ENCODE measurements at regions not wholly inside any gene's neighbourhood (a gene's known extent, or its start where the extent isn't known, plus 50 kb on each side); places are given as distances from the start of the nearest gene placed in this dataset.

- peaks cover 0 to 12% (median 8%) of the 10 kb centered on the region in 11 experiments; a peak in 9 of 22 replicates for H3K9me3 ChIP-seq (replicated peaks in 1 of 11)
- H4K20me1 ChIP-seq = no peaks in the 10 kb centered on the region
- H3K4me1 ChIP-seq = no peaks in the 10 kb centered on the region
- no peak overlapping the region for H3K9ac ChIP-seq
- no peaks in the 10 kb centered on the region for H3K27me3 ChIP-seq
- TF ChIP-seq Cebpa-rat (IDR thresholded peaks at IDR 0.05) = no peak
- no peak overlapping the region for H3K4me2 ChIP-seq
- no peak overlapping the region for H3K4me3 ChIP-seq
- H3K36me3 ChIP-seq = no peaks in the 10 kb centered on the region
- no peak overlapping the region for H3K27ac ChIP-seq
Observed at GRCh38 chr13:96898212-96898611, 96.1 kb downstream of the OXGR1 start.

All from BLaER1 treated with 17β-estradiol and CSF1 and Interleukin-3, amounts not matched to agents 10 nM and 100 nM (cell line).